ENCODE measurements at regions not wholly inside any gene's neighbourhood (a gene's known extent, or its start where the extent isn't known, plus 50 kb on each side); places are given as distances from the start of the nearest gene placed in this dataset.

DNA sequence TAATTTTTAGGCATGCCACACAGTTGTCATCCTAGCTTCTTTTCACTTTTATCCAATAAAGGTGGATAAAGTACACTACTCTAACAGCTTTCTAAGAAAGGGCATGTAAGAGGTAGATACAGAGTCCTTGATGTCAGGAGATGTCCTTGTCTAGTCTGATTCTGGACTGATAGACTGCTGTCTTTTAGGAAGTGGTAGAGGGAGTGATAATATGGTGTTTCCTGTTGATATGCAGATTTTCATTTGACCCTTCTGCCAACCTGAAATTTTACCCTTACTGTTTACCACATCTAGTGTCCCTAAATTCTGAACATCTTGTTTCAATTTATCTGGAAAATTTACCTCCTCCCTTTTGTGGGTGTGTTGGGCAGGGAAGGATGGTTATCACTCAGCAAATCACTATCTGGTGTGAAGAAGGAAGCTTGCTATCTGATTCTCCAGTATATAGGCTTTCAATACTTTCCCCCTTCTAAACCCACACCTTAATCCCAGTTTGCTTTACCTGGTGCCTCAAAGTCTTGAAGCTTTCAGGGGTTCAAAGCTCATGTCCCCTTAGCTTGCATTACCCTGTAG is 354.9 kb upstream of the SNX7 start:
- no peak for ATAC-seq

DNA sequence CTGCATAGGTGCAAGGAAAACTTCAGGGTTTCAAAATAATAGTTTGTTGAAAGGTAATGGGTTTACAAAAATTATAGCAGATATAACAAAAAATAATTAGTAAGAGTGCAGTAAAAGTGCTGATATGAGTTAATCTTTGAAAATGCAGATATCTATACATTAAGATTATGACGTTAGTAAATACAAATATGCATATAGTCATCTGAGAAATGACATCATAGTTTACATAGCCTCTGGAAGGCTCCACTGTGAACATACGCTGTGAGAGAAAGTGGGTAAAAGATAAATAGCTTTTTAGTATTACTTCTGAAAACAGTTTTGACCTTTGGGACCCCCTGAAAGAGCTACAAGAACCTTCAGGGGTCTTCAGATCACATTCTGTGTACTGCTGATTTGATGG is 356.2 kb upstream of the SNX7 start:
- CTCF ChIA-PET: interaction anchor here (0.8 kb wide), 1 partner anchor 473 kb away, joined by 3 read pairs; no protein-coding TSS in a partner anchor
- no peaks in the 10 kb centered on the region for H3K4me1 ChIP-seq (ENCODE audit: control insufficient read depth, insufficient read depth, low read length)
- TF ChIP-seq RUNX3 (IDR thresholded peaks at IDR 0.05; ENCODE audit: low read length): no peak
- TF ChIP-seq SP1 (IDR thresholded peaks at IDR 0.05; ENCODE audit: low read depth, low read length): no peak
- no peak for TF ChIP-seq CREB1 (IDR thresholded peaks at IDR 0.05; ENCODE audit: low read depth)
- no peak for TF ChIP-seq CHD4 (IDR thresholded peaks at IDR 0.05)
- TF ChIP-seq, protein P1, sequence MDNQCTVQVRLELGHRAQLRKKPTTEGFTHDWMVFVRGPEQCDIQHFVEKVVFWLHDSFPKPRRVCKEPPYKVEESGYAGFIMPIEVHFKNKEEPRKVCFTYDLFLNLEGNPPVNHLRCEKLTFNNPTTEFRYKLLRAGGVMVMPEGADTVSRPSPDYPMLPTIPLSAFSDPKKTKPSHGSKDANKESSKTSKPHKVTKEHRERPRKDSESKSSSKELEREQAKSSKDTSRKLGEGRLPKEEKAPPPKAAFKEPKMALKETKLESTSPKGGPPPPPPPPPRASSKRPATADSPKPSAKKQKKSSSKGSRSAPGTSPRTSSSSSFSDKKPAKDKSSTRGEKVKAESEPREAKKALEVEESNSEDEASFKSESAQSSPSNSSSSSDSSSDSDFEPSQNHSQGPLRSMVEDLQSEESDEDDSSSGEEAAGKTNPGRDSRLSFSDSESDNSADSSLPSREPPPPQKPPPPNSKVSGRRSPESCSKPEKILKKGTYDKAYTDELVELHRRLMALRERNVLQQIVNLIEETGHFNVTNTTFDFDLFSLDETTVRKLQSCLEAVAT (IDR thresholded peaks at IDR 0.05): no peak
- no peak for TF ChIP-seq BHLHE40 (IDR thresholded peaks at IDR 0.05; ENCODE audit: borderline replicate concordance in 1 of 2, low read depth in 2 of 2, low read length in 1 of 2)
- no peak for TF ChIP-seq POLR2AphosphoS5 (IDR thresholded peaks at IDR 0.05; ENCODE audit: low read length)
- TF ChIP-seq GATAD2B (conservative IDR thresholded peaks at IDR 0.05; ENCODE audit: low read depth): no peak
- H3K36me3 ChIP-seq (ENCODE audit: control insufficient read depth in 2 of 2, insufficient read depth in 2 of 2, low read length in 1 of 2): no peaks in the 10 kb centered on the region
- H3K4me2 ChIP-seq (ENCODE audit: control insufficient read depth, insufficient read depth): no peak overlapping the region
- H3K4me3 ChIP-seq: no peak overlapping the region
- H3K27me3 ChIP-seq (replicated peaks in 1 of 2; ENCODE audit: control insufficient read depth in 2 of 2, insufficient read depth in 2 of 2, low read length in 1 of 2): no peaks in the 10 kb centered on the region
- no peaks in the 10 kb centered on the region for H4K20me1 ChIP-seq (ENCODE audit: control insufficient read depth, insufficient read depth)
- intact Hi-C loops (cut with micrococcal nuclease; ENCODE audit: unreplicated experiment) (no loop called here), in situ Hi-C loops (cut with MboI) (no loop called here)
- H3K27ac ChIP-seq (ENCODE audit: control insufficient read depth, insufficient read depth): no peak overlapping the region
- POLR2A ChIA-PET: no interaction called here
- RAD21 ChIA-PET (ENCODE audit: unreplicated experiment): no interaction called here
- H3K9ac ChIP-seq (ENCODE audit: control insufficient read depth, insufficient read depth, low read length): no peak overlapping the region
- no TSS peak for BruUV-seq (replicated peaks)
- SMC1A ChIA-PET (ENCODE audit: uncharacterized antibody, unreplicated experiment): interaction anchor here (0.8 to 1.5 kb wide), 3 partner anchors 10 to 178 kb away, joined by 3 read pairs; no protein-coding TSS in a partner anchor
- no peaks in the 10 kb centered on the region for H3K79me2 ChIP-seq (ENCODE audit: control insufficient read depth, insufficient read depth, low read length)
- DNase-seq (ENCODE audit: low read depth, low spot score) (no peak), FAIRE-seq (no peak), ATAC-seq (no peak)
- no peak overlapping the region for H2AFZ ChIP-seq (ENCODE audit: control insufficient read depth, low read depth, low read length)
- WGBS (ENCODE audit: insufficient coverage, insufficient replicate concordance, low lambda C conversion rate, missing lambda C conversion rate): 20% methylated on average over 2 of the region's 2 CpGs
- no peaks in the 10 kb centered on the region for H3K9me3 ChIP-seq (replicated peaks; ENCODE audit: control insufficient read depth, insufficient read depth, low read length)

More for the DNA sequence above, 354.9 kb upstream of the SNX7 start:
- Histone ChIP-seq H3K9ac (ENCODE audit: control insufficient read depth, insufficient read depth, low read length) (no peak overlapping the region), H3K4me2 (ENCODE audit: control insufficient read depth, insufficient read depth) (no peak overlapping the region), H3K79me2 (ENCODE audit: control insufficient read depth, insufficient read depth, low read length) (no peaks in the 10 kb centered on the region), H3K36me3 (ENCODE audit: control insufficient read depth in 2 of 2, insufficient read depth in 2 of 2, low read length in 1 of 2) (no peaks in the 10 kb centered on the region), H2AFZ (ENCODE audit: control insufficient read depth, low read depth, low read length) (no peak overlapping the region), H3K27me3 (replicated peaks in 1 of 2; ENCODE audit: control insufficient read depth in 2 of 2, insufficient read depth in 2 of 2, low read length in 1 of 2) (no peaks in the 10 kb centered on the region), H3K9me3 (replicated peaks; ENCODE audit: control insufficient read depth, insufficient read depth, low read length) (no peaks in the 10 kb centered on the region), H3K27ac (ENCODE audit: control insufficient read depth, insufficient read depth) (no peak overlapping the region), H3K4me1 (ENCODE audit: control insufficient read depth, insufficient read depth, low read length) (no peaks in the 10 kb centered on the region), H4K20me1 (ENCODE audit: control insufficient read depth, insufficient read depth) (no peaks in the 10 kb centered on the region), H3K4me3 (no peak overlapping the region)
- RAD21 ChIA-PET (ENCODE audit: unreplicated experiment): no interaction called here
- intact Hi-C loops (cut with micrococcal nuclease; ENCODE audit: unreplicated experiment) (no loop called here), in situ Hi-C loops (cut with MboI) (no loop called here)
- no peak for FAIRE-seq
- POLR2A ChIA-PET: no interaction called here
- no peak for TF ChIP-seq KAT2A (conservative IDR thresholded peaks at IDR 0.05; ENCODE audit: control insufficient read depth, low read depth, low read length)
- no peak for TF ChIP-seq ESRRA (IDR thresholded peaks at IDR 0.05; ENCODE audit: low read length)
- SMC1A ChIA-PET (ENCODE audit: uncharacterized antibody, unreplicated experiment): interaction anchor here (1.0 to 1.5 kb wide), 2 partner anchors 11 to 17 kb away, joined by 3 read pairs; no protein-coding TSS in a partner anchor
- no peak for DNase-seq (ENCODE audit: low read depth, low spot score)
- BruUV-seq (replicated peaks): no TSS peak
- CTCF ChIA-PET: no interaction called here

All from GM12878 (cell line).